Panc1 (cell line): ENCODE measurements at regions not wholly inside any gene's neighbourhood (a gene's known extent, or its start where the extent isn't known, plus 50 kb on each side); places are given as distances from the start of the nearest gene placed in this dataset.

ENCODE experiments used
- ATAC-seq: fragments of 200-7000 bp; cut with Tn5 transposase; 2 replicates; pipeline ENCODE4 v1.9.1; 2020; ENCODE audit warnings: mild to moderate bottlenecking, moderate library complexity
- BruUV-seq: library from RNA; stranded (reverse); fragments of 400-500 nt; replicated peaks from 2 replicates; lab custom pipeline; 2021; lab: Mats Ljungman, UMichigan
- CTCF ChIA-PET: fragments of 300-600 bp; sonication (Branson Sonifier 250); formaldehyde crosslinking; loops from one replicate; lab custom pipeline; 2022; ENCODE audit warnings: antibody characterized with exemption; lab: Charles Lee
- POLR2A ChIA-PET: fragments of 300-600 bp; sonication (Branson Sonifier 250); formaldehyde crosslinking; loops from one replicate; lab custom pipeline; 2022; ENCODE audit warnings: antibody characterized with exemption; lab: Charles Lee
- DNase-seq: peaks from one replicate; pipeline ENCODE4 v3.0.0-alpha.2; 2010; ENCODE audit warnings: low read depth, low spot score
- H3K27ac ChIP-seq: 2 replicates; pipeline ENCODE4 v1.5.1; 2011; ENCODE audit warnings: mild to moderate bottlenecking, low read length, inconsistent platforms
- H3K27me3 ChIP-seq: fragments of 200-500 bp; sonication (Bioruptor generic); 2 replicates; pipeline ENCODE4 v1.6.0; 2014; ENCODE audit warnings: low read length, inconsistent platforms; ENCODE audit not compliant: control insufficient read depth, insufficient read depth
- H3K36me3 ChIP-seq: fragments of 200-500 bp; sonication (Bioruptor generic); 2 replicates; pipeline ENCODE4 v1.5.1; 2014; ENCODE audit warnings: inconsistent platforms, mild to moderate bottlenecking, low read length, moderate library complexity; ENCODE audit not compliant: control insufficient read depth, insufficient read depth
- H3K4me1 ChIP-seq: 2 replicates; pipeline ENCODE4 v1.5.1; 2011; ENCODE audit warnings: inconsistent platforms, mild to moderate bottlenecking, low read length, moderate library complexity; ENCODE audit not compliant: control insufficient read depth, insufficient read depth
- H3K4me3 ChIP-seq, 2 experiments: 2 replicates each; pipeline ENCODE4 v1.5.1; 2011 to 2012; ENCODE audit warnings: low read depth in 2 of 2, low read length in 2 of 2, mild to moderate bottlenecking in 2 of 2, inconsistent platforms in 1 of 2, moderate library complexity in 1 of 2
- H3K9me3 ChIP-seq: fragments of 200-500 bp; sonication (Bioruptor generic); 2 replicates; pipeline ENCODE4 v1.5.1; 2014; ENCODE audit warnings: low read depth, mild to moderate bottlenecking, inconsistent platforms, low read length, moderate library complexity; ENCODE audit not compliant: control insufficient read depth, insufficient read depth
- CTCF ChIP-seq: fragments of 450-650 bp; IDR thresholded peaks from 2 replicates; pipeline ENCODE4 v1.5.1; 2017; ENCODE audit warnings: mild to moderate bottlenecking
- POLR2AphosphoS5 ChIP-seq: IDR thresholded peaks from 2 replicates; pipeline ENCODE4 v1.6.1; 2012; ENCODE audit warnings: mild to moderate bottlenecking, low read depth, low read length, moderate library complexity
- SIN3A ChIP-seq: IDR thresholded peaks from 2 replicates; pipeline ENCODE4 v1.6.1; 2012; ENCODE audit warnings: low read depth, mild to moderate bottlenecking, low read length, moderate library complexity, borderline replicate concordance; ENCODE audit not compliant: insufficient read depth
- TCF7L2 ChIP-seq: IDR thresholded peaks from 2 replicates; pipeline ENCODE4 v1.6.1; 2011; ENCODE audit warnings: mild to moderate bottlenecking, low read depth, low read length, inconsistent platforms
- in situ Hi-C: cut with HindIII; loops from 2 replicates; pipeline ENCODE4 v1.10.0; 2016; ENCODE audit warnings: low sequenced_read_pairs, low pct_unique_long_range_greater_than_20kb
- intact Hi-C: fragments of 100-400 bp; cut with micrococcal nuclease; formaldehyde crosslinking; loops from one replicate; pipeline ENCODE4 v1.10.0; 2022; ENCODE audit not compliant: unreplicated experiment
- TF ChIP-seq, protein P1 (sequence below), 2 experiments: IDR thresholded peaks; 2 replicates each; pipeline ENCODE4 v1.6.1; 2011 to 2012; ENCODE audit warnings: low read depth in 2 of 2, control low read depth in 1 of 2, low read length in 1 of 2, mild to moderate bottlenecking in 1 of 2, moderate library complexity in 1 of 2; ENCODE audit not compliant: insufficient read depth in 1 of 2

DNA sequence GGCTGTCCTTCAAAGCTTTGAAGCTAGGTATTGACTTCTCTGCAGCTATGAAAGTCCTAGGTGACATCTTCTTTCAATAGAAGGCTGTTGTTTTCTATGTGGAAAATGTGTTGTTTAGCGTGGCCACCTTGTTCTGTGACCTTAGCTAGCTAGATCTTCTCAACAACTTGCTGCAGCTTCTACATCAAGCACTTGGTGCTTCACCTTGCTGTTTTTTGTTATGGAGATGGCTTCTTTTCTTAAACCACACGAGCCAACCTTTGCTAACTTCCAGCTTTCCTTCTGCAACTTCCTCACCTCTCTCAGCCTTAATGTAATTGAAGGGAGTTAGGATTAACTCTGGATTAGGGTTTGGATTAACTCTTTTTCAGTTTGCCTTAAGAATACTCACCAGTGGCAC, 128.6 kb upstream of the MMS22L start:
- ATAC-seq (no peak), DNase-seq (no peak)
- ChIA-PET POLR2A (no interaction called here), CTCF (no interaction called here)
- Histone ChIP-seq H3K36me3 (no peaks in the 10 kb centered on the region), H3K4me3 (no peak overlapping the region), H3K4me1 (no peaks in the 10 kb centered on the region), H3K27ac (no peak overlapping the region), H3K9me3 (no peaks in the 10 kb centered on the region), H3K27me3 (no peaks in the 10 kb centered on the region)
- TF ChIP-seq SIN3A (no peak), POLR2AphosphoS5 (no peak), TCF7L2 (no peak), CTCF (no peak)
- TF ChIP-seq, protein P1, sequence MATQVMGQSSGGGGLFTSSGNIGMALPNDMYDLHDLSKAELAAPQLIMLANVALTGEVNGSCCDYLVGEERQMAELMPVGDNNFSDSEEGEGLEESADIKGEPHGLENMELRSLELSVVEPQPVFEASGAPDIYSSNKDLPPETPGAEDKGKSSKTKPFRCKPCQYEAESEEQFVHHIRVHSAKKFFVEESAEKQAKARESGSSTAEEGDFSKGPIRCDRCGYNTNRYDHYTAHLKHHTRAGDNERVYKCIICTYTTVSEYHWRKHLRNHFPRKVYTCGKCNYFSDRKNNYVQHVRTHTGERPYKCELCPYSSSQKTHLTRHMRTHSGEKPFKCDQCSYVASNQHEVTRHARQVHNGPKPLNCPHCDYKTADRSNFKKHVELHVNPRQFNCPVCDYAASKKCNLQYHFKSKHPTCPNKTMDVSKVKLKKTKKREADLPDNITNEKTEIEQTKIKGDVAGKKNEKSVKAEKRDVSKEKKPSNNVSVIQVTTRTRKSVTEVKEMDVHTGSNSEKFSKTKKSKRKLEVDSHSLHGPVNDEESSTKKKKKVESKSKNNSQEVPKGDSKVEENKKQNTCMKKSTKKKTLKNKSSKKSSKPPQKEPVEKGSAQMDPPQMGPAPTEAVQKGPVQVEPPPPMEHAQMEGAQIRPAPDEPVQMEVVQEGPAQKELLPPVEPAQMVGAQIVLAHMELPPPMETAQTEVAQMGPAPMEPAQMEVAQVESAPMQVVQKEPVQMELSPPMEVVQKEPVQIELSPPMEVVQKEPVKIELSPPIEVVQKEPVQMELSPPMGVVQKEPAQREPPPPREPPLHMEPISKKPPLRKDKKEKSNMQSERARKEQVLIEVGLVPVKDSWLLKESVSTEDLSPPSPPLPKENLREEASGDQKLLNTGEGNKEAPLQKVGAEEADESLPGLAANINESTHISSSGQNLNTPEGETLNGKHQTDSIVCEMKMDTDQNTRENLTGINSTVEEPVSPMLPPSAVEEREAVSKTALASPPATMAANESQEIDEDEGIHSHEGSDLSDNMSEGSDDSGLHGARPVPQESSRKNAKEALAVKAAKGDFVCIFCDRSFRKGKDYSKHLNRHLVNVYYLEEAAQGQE (IDR thresholded peaks at IDR 0.05; ENCODE audit: insufficient read depth in 1 of 2, low read depth in 2 of 2, low read length in 1 of 2), result no peak
- BruUV-seq, result no TSS peak
- intact Hi-C loops, result no loop called here
- in situ Hi-C loops, result no loop called here

DNA sequence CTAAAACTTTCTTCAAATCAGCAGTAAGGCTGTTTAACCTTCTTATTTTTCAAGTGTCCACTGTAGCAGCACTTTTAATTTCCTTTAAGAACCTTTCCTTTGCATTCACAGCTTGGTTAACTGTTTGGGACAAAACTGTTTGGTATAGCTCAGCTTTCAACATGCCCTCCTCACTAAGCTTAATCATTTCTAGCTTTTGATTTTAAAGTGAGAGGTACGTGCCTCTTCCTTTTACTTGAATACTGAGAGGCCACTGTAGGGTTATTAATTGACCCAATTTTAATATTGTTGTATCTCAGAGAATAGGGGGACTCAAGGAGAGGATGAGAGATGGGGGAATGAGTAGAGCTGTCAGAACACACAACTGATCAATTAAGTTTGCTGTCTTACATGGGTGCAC, 129.5 kb upstream of the MMS22L start:
- BruUV-seq, result no TSS peak
- CTCF ChIA-PET, result interaction anchor here (0.6 kb wide), 1 partner anchor 333 kb away, joined by 3 read pairs; no protein-coding TSS in a partner anchor
- intact Hi-C loops, result no loop called here

More for the DNA sequence above, 129.5 kb upstream of the MMS22L start:
- POLR2A ChIA-PET, result no interaction called here
- Histone ChIP-seq H3K9me3 (no peaks in the 10 kb centered on the region), H3K27me3 (no peaks in the 10 kb centered on the region), H3K4me3 (no peak overlapping the region), H3K27ac (no peak overlapping the region), H3K4me1 (no peaks in the 10 kb centered on the region), H3K36me3 (no peaks in the 10 kb centered on the region)
- ATAC-seq (no peak), DNase-seq (no peak)
- TF ChIP-seq CTCF, result no peak
- no peak for TF ChIP-seq TCF7L2
- TF ChIP-seq POLR2AphosphoS5, result no peak
- TF ChIP-seq, protein P1 (IDR thresholded peaks at IDR 0.05; ENCODE audit: insufficient read depth in 1 of 2, low read depth in 2 of 2, low read length in 1 of 2), result no peak
- TF ChIP-seq SIN3A, result no peak
- in situ Hi-C loops, result no loop called here
